Kidney epithelial cell (primary cell): ENCODE measurements at regions not wholly inside any gene's neighbourhood (a gene's known extent, or its start where the extent isn't known, plus 50 kb on each side); places are given as distances from the start of the nearest gene placed in this dataset.
"Not testable (repeated sequence)": the region's sequence is repeated elsewhere in the genome, so short reads cannot be mapped to it uniquely, and the experiment has no call there.

ENCODE experiments used
- DNase-seq: peaks from one replicate; pipeline ENCODE4 v3.0.0-alpha.2; 2010; ENCODE audit warnings: low read depth
- H3K27me3 ChIP-seq: 2 replicates; pipeline ENCODE4 v1.6.0; 2011; ENCODE audit warnings: low read length; ENCODE audit not compliant: control insufficient read depth, insufficient read depth
- H3K36me3 ChIP-seq: 2 replicates; pipeline ENCODE4 v1.5.1; 2011; ENCODE audit warnings: low read length; ENCODE audit not compliant: control insufficient read depth, insufficient read depth
- H3K4me3 ChIP-seq: 2 replicates; pipeline ENCODE4 v1.5.1; 2011; ENCODE audit warnings: low read depth, mild to moderate bottlenecking, control low read depth, low read length

- not testable (repeated sequence) for H3K4me3 ChIP-seq, H3K27me3 ChIP-seq, DNase-seq, H3K36me3 ChIP-seq
Measured at GRCh38 chr3:195984392-195985030, 76.2 kb upstream of the TNK2 start.

- not testable (repeated sequence) for H3K4me3 ChIP-seq
Measured at GRCh38 chr3:195983880-195984279, 75.5 kb upstream of the TNK2 start.

GRCh38 chr3:195982754-195983153 lies 74.4 kb upstream of the TNK2 start:
- not testable (repeated sequence) for H3K36me3 ChIP-seq, H3K4me3 ChIP-seq, H3K27me3 ChIP-seq

More at GRCh38 chr3:195983880-195984279, 75.5 kb upstream of the TNK2 start:
- DNase-seq, H3K36me3 ChIP-seq, H3K27me3 ChIP-seq: not testable (repeated sequence)

GRCh38 chr3:195981778-195982177 lies 73.4 kb upstream of the TNK2 start:
- H3K4me3 ChIP-seq, H3K27me3 ChIP-seq, DNase-seq, H3K36me3 ChIP-seq: not testable (repeated sequence)

More at GRCh38 chr3:195982754-195983153, 74.4 kb upstream of the TNK2 start:
- DNase-seq, result not testable (repeated sequence)

- not testable (repeated sequence) for H3K36me3 ChIP-seq, H3K27me3 ChIP-seq, H3K4me3 ChIP-seq, DNase-seq
Measured at GRCh38 chr3:195979877-195980276, 71.5 kb upstream of the TNK2 start.

GRCh38 chr3:195978585-195978984 lies 70.2 kb upstream of the TNK2 start:
- H3K4me3 ChIP-seq, H3K36me3 ChIP-seq, DNase-seq, H3K27me3 ChIP-seq: not testable (repeated sequence)

GRCh38 chr3:195976876-195977275 lies 68.5 kb upstream of the TNK2 start:
- not testable (repeated sequence) for H3K4me3 ChIP-seq, H3K27me3 ChIP-seq, H3K36me3 ChIP-seq, DNase-seq

GRCh38 chr3:195974281-195974680 lies 65.9 kb upstream of the TNK2 start:
- not testable (repeated sequence) for DNase-seq, H3K27me3 ChIP-seq

GRCh38 chr3:195970873-195971272 lies 62.5 kb upstream of the TNK2 start:
- not testable (repeated sequence) for H3K4me3 ChIP-seq, H3K36me3 ChIP-seq, DNase-seq, H3K27me3 ChIP-seq

More at GRCh38 chr3:195974281-195974680, 65.9 kb upstream of the TNK2 start:
- H3K4me3 ChIP-seq, H3K36me3 ChIP-seq: not testable (repeated sequence)

- not testable (repeated sequence) for H3K4me3 ChIP-seq, H3K27me3 ChIP-seq, H3K36me3 ChIP-seq, DNase-seq
Measured at GRCh38 chr3:195969838-195970776, 61.8 kb upstream of the TNK2 start.

- not testable (repeated sequence) for H3K4me3 ChIP-seq, DNase-seq, H3K27me3 ChIP-seq, H3K36me3 ChIP-seq
Measured at GRCh38 chr3:195969341-195969740, 61.0 kb upstream of the TNK2 start.

- DNase-seq, H3K27me3 ChIP-seq, H3K36me3 ChIP-seq, H3K4me3 ChIP-seq: not testable (repeated sequence)
Measured at GRCh38 chr3:195968104-195968503, 59.8 kb upstream of the TNK2 start.

GRCh38 chr3:195967387-195967720 lies 59.0 kb upstream of the TNK2 start:
- H3K36me3 ChIP-seq, DNase-seq, H3K4me3 ChIP-seq, H3K27me3 ChIP-seq: not testable (repeated sequence)

- H3K36me3 ChIP-seq, H3K27me3 ChIP-seq, DNase-seq, H3K4me3 ChIP-seq: not testable (repeated sequence)
Measured at GRCh38 chr3:195966563-195967386, 58.4 kb upstream of the TNK2 start.
